T47D (cell line): ENCODE measurements at regions not wholly inside any gene's neighbourhood (a gene's known extent, or its start where the extent isn't known, plus 50 kb on each side); places are given as distances from the start of the nearest gene placed in this dataset.

ENCODE experiments used
- DNase-seq, 2 experiments: peaks; one replicate each; pipeline versions ENCODE4 v3.0.0 to v3.0.0-alpha.2; 2011 to 2012; ENCODE audit warnings: low read depth in 1 of 2, low spot score in 1 of 2
- JUND ChIP-seq: IDR thresholded peaks from 2 replicates; pipeline ENCODE4 v1.6.1; 2012; ENCODE audit warnings: low read depth
- in situ Hi-C: cut with HindIII; loops from 2 replicates; pipeline ENCODE4 v1.10.0; 2016; ENCODE audit warnings: low sequenced_read_pairs, low pct_unique_long_range_greater_than_20kb

DNA sequence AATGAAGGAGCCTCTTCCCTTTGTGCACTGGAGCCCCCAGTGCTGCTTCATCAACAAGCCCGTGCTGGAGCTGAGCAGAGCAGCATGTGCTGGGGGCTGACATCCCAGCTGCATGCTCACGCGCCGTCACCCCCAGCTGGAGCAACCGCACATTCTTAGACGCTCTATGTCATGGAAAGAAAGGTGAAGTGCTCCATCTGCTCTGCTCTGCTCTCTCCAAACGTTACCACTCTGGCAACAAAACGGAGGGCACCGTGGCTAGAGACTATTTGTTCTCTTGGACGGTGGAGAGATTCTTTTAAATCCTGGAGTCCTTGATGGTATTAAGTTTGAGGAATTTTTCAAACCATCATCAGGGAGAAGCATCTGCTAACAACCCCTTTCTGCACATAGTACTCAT is 208.4 kb downstream of the C12orf75 start:
- no peak for TF ChIP-seq JUND
- in situ Hi-C loops = no loop called here
- no peak for DNase-seq

DNA sequence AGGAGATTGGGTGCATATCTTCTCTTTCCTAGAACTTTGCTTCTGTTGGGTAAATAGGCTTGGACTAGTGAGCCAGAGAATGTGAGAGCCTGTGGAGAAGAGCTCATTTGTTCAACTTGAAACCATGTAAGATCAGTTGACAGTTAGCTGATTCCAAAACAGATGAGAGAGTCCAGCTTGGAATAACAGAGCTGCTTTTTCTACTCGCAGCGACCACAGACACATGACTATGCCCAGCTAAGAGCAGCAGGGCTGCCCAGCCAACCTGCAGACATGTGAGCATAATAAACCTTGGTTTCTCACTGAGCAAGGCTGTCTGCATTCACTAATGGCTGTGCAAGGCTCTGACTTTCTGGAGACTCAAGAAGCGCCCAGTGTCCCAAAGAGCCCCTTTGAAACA is 209.2 kb downstream of the C12orf75 start:
- in situ Hi-C loops = no loop called here
- no peak for TF ChIP-seq JUND
- DNase-seq = no peak

DNA sequence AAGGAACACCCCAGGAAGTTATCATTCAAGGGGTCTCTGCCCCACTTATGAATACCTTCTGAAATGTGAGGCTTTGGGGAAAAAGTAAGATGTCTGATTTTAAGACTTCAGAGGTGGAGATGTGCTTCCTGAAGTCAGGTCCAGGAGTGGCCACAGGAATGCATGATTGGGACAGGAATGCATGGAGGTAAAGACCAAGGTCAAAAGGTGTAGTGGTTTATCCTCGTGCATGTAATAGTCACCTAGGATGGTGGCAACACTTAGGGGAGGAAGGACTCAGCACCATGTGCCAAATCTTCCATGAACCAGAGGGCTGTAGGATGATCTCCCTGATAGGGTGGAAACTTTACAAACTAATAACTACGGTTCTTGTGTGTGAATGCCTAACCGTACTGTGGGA is 217.3 kb downstream of the C12orf75 start:
- no peak for TF ChIP-seq JUND
- in situ Hi-C loops = no loop called here
- no peak for DNase-seq

DNA sequence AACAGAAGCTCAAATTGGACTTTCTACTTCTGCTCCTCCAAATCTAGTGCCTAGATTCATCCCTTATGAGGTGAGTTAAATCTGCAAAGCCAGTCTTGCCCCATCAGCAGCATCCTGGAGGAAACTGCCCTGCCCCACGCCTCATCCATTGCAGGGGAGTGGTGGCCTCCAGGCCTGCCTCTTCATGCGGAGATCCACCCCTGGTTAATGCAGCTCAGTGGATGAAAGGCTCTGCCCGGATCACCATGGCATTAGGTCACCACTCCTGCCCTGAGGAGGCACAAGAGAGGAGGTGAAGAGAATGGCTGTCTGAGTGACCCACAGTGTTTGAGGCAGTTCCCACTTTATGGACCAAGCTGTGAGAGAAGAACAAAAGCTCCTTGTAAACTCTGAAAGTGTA is 218.1 kb downstream of the C12orf75 start:
- TF ChIP-seq JUND = no peak
- in situ Hi-C loops = no loop called here
- no peak for DNase-seq

DNA sequence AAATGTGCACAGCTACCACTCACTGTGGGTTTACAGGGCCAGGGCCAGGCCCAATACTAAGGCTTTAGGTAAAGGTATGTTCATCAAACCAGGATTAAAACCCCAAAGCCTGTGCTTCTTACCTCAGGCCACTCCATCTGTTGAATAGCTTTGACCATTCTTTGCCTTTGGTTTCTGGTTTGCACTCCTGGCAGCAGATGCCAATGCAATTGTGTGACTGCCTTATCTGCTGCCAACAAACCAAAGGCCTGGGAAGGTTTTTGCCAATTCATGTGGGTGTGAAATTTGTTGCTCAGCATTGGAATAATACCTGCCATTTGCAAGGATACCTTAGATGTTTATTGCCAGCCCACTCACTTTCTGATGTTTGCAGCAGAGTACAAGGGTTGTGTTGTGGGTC is 221.6 kb downstream of the C12orf75 start:
- no peak for DNase-seq
- no peak for TF ChIP-seq JUND
- in situ Hi-C loops = no loop called here

DNA sequence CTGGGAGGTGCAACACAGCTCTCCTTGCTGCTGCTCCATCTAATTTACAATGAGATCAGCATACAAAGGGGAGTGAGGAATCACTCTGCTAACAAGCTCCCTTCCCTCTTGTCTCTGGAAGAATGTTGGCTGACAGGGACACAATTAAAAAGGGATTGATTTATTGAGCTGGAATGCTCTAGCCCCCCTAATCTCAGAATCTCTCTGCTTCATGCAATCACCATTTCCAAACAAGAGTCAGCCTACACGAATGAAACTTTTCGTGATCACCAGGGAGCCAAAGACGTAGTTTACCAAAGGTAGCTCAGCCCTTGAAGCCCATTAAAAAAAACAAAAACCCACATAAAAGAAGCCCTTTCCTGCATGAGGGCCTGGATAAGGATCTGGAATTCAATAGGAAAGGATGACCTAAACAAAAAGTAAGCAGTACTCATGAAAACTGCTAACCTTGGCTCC is 223.8 kb downstream of the C12orf75 start:
- TF ChIP-seq JUND = no peak
- in situ Hi-C loops = no loop called here
- no peak for DNase-seq

DNA sequence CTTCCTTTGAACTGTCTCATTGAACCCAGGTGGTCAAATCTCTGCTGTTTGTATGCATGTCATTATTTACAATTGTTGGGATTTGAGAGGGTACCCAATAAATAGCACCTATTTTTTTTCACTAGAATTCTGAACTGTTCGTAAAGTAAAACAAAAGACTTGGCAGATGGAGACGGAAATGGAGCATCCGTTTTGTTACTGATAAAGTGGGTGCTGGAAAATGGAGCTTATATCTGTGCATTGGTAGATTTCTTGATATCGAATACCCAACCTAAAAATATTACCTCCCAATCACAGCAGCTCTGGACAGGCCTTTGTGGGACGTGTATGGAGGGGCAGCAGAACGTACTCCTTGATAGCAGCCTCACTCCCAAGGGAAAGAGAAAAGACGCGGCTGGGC is 224.4 kb downstream of the C12orf75 start:
- in situ Hi-C loops = no loop called here
- no peak for TF ChIP-seq JUND
- DNase-seq = no peak

DNA sequence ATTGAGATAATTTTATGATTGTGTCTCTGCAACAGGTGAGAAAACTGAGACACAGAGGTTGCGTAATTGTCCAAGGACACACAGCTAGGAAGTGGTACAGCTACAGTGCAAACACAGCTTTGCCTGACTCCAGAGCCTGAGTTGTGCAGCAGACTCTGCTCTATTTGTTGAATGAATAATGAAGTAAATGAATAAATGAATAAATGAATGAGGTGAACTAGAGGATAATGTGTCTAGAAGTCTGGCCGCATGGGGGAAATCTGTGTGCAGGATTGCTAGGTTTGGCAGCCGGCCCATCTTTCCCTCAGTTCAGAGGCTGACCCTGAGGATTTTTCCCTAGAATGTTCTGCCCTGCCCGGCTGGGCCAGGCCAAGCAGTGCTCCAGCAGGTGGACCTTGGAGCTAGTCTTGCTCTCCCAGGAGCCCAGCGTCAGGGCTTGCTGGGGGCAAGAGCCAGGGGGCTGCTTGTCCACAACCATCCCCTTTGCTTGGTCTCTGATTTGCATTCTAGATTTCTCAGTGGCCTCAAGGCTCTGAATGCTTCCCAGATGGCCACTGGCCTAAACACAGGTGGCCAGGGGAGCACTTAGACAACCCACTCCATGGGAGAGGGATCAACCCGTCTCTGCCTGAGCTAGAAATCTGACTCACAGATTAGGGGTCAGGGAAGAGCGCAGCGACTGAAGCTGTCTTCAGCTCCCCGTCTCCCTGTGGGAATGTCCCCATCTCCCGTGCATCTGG is 225.2 kb downstream of the C12orf75 start:
- in situ Hi-C loops = no loop called here
- no peak for TF ChIP-seq JUND
- no peak for DNase-seq

DNA sequence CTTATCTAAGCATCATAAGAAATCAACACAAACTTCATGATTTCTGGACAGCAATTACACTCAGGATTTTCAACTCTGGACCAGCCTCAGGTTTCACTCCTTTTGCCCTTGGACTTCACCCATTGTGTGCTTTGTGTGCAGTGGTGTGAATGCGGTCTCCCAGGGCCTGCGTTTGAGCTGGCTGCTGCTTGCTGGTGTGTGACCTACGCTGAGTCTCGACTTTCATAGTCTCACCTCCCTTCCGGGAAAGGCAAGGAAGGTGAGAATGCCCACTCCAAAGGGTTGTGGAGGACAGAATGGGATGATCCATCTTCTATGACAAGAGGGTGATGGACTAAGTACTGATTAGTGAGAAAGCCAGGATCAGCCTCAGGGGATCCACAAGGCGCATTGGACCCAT is 228.8 kb downstream of the C12orf75 start:
- in situ Hi-C loops = no loop called here
- DNase-seq = no peak
- TF ChIP-seq JUND = no peak

DNA sequence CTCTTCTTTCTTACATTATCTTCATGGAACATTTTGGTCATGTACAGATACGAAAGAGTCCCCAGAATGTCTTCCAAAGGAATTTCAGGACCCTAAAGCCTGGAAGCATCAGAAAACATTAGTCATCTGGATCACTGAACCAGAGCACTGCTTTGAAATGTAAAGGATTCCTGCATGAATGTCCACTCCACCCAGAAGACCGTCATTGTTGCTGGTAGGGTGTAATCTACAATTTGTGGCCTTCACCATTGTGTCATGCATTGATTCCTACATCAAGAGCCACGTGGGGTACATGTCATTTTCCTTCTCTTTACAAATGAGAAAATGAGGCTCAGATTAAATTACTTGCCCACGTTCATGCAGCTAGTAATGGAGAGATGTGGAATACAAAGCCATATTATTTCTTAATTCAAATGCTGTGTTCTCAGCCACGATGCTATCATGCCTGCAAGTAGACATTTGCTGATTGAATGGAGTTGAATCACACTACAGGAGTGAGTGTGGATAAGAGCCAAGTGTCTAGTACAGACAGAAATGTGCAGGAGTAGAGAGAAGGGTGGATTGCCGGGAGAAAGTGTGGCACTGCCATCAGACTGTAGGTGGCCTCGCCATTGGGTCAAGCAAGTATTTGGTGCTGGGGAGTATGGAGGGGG is 231.2 kb downstream of the C12orf75 start:
- in situ Hi-C loops = no loop called here
- no peak for TF ChIP-seq JUND
- no peak for DNase-seq

DNA sequence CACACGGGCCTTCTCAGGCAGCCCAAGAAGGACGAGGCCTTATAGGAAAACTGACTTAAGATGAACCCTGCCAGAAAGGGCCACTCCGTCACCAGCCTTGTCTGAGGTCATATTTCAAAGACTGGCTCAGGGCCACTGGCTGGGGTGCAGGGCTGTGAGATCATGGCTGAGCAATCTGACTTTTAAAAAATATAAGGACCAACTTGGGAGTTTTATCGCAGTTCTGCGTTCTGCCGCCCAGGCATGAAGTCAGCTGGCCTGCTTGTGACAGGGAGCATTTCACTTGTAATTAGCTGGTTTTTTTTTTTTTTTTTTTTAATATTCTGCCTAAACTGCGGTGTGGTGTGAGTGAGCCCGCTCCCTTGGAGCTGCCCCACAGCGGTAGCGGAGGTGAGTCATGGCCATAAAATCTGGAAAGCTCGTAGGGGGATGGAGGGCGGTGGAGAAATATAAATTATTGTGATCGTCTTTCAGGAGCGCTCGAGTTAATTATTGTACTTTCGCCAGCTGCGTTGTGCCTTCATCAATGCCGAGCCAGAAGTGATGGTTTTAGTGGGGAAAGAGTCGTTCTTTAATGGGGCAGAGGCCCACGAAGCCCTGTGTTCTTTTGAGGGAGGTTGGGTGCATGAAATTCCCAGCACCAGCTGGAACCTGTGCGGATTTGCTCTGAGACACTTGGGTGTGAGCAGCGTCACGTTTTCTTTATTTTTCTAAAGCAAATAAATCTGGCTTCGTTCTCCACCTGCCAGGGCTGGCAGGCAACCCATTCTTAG is 231.9 kb downstream of the C12orf75 start:
- in situ Hi-C loops = no loop called here

DNA sequence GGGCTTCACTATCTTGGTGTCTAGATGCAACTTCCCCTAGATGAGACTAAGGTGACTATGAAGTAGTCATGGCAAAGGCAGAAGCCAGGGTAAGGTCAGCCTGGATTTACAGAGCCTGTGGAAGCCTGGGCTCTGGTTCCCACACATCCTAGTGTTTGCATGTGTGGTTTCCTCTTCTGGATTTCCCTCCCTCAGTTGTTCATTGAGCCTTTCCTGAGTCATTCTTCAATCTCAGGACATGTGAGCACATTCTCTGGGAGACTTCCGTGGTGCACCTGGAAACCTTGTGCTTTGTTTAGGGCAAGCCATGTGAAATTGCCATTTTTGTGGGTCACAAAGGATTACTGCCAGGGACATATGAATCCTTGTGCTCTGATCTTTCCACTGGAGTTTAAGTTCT is 236.6 kb downstream of the C12orf75 start:
- in situ Hi-C loops = no loop called here

More for the DNA sequence above, 231.9 kb downstream of the C12orf75 start:
- no peak for DNase-seq
- no peak for TF ChIP-seq JUND

DNA sequence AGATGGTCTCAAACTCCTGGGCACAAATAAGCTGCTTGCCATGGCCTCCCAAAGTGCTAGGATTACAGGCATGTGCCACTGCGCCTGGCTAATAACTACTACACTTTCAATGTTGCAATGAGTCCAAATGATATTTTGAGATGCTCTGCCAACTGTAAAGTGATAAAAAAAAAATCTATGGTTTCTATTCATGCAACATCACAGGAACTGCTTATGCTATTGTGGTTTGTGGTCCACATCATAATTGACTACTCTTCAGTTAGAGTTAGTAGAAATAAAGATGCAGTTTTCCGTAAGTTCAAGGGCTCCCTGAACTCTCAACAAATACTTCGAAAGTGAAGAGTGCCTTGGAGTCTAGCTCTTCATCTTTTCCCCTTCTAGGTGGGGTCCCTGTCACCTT is 239.4 kb downstream of the C12orf75 start:
- no peak for DNase-seq
- in situ Hi-C loops = no loop called here
- no peak for TF ChIP-seq JUND

More for the DNA sequence above, 236.6 kb downstream of the C12orf75 start:
- no peak for DNase-seq
- no peak for TF ChIP-seq JUND
